ENCODE measurements at regions not wholly inside any gene's neighbourhood (a gene's known extent, or its start where the extent isn't known, plus 50 kb on each side); places are given as distances from the start of the nearest gene placed in this dataset.
A peak's percentile ranks its signal among the peaks of the same experiment; 100 is the strongest.

GRCh38 chrX:121102101-121102500 lies 54.7 kb downstream of the GLUD2 start:
- DNase-seq = no peak

- no peak for DNase-seq
These were observed 56.0 kb downstream of the GLUD2 start for GRCh38 chrX:121103381-121103780.

- no peak for DNase-seq
These were observed 59.2 kb downstream of the GLUD2 start for GRCh38 chrX:121106484-121107235.

- no peak for DNase-seq
These were observed 62.6 kb downstream of the GLUD2 start for GRCh38 chrX:121109986-121110385.

- no peak for DNase-seq
These were observed 63.1 kb downstream of the GLUD2 start for GRCh38 chrX:121110536-121110935.

- DNase-seq = no peak
These were observed 67.3 kb downstream of the GLUD2 start for GRCh38 chrX:121114691-121115090.

- no peak for DNase-seq
These were observed 73.5 kb downstream of the GLUD2 start for GRCh38 chrX:121120690-121121605.

- DNase-seq = no peak
These were observed 74.9 kb downstream of the GLUD2 start for GRCh38 chrX:121122332-121122731.

GRCh38 chrX:121128925-121129877 lies 81.8 kb downstream of the GLUD2 start:
- no peak for DNase-seq

GRCh38 chrX:121132675-121133074 lies 85.3 kb downstream of the GLUD2 start:
- DNase-seq = no peak

- DNase-seq = no peak
These were observed 88.2 kb downstream of the GLUD2 start for GRCh38 chrX:121135488-121136207.

GRCh38 chrX:121146059-121146628 lies 98.7 kb downstream of the GLUD2 start:
- DNase-seq = peak; percentile 19

GRCh38 chrX:121150217-121150616 lies 102.8 kb downstream of the GLUD2 start:
- no peak for DNase-seq

- DNase-seq = no peak
These were observed 103.9 kb downstream of the GLUD2 start for GRCh38 chrX:121151293-121151692.

- DNase-seq = no peak
These were observed 107.5 kb downstream of the GLUD2 start for GRCh38 chrX:121154858-121155404.

- peak; percentile 40 for DNase-seq
These were observed 113.6 kb downstream of the GLUD2 start for GRCh38 chrX:121160987-121161386.

- no peak for DNase-seq
These were observed 114.1 kb downstream of the GLUD2 start for GRCh38 chrX:121161501-121161933.

GRCh38 chrX:121163443-121163842 lies 116.0 kb downstream of the GLUD2 start:
- DNase-seq = no peak

GRCh38 chrX:121165930-121166359 lies 118.5 kb downstream of the GLUD2 start:
- DNase-seq = no peak

GRCh38 chrX:121169099-121170035 lies 122.0 kb downstream of the GLUD2 start:
- no peak for DNase-seq
